ENCODE measurements at regions not wholly inside any gene's neighbourhood (a gene's known extent, or its start where the extent isn't known, plus 50 kb on each side); places are given as distances from the start of the nearest gene placed in this dataset.

DNA sequence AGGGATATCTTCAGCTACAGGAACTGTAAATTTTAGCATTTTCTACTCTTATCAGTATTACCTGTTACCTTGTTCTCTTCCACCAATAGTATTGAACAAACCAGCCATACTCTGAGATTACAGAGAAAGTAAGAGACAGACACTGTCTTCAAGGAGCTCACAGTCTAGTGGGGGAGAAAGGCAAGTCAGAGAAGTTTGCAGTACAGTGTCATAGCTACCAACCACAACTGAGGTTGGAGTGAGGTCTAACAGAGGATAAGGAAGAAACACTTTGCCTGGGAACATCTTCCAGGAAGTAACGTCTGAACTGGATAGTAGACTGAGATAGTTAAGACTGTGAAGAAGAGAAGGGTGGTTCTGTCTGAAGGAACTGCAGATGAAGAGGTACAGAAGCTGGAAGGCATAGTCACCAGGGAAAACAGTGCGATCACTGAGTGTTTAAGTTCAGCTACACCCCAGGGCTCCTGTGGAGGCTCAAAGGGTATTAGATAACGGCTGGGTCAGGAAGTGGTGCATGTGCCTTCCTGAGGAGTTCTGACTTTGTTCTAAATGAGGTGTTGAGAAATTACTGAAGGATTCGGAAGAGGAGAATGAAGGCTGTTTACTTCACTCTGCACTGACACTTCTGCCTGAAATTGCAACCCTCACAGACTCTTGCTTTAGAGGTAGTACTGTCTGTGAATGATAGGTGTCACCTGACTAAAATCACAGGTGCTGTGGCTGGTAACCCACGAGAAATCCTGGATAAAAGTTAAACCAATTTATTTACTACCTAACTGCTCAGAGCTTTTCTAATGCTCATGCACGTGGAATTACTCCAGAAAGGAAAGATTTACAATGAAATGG, 841.6 kb downstream of the MAT2B start:
- no peak for TF ChIP-seq EZH2 (IDR thresholded peaks at IDR 0.05; ENCODE audit: borderline replicate concordance, low read length)
- TF ChIP-seq, protein P1, sequence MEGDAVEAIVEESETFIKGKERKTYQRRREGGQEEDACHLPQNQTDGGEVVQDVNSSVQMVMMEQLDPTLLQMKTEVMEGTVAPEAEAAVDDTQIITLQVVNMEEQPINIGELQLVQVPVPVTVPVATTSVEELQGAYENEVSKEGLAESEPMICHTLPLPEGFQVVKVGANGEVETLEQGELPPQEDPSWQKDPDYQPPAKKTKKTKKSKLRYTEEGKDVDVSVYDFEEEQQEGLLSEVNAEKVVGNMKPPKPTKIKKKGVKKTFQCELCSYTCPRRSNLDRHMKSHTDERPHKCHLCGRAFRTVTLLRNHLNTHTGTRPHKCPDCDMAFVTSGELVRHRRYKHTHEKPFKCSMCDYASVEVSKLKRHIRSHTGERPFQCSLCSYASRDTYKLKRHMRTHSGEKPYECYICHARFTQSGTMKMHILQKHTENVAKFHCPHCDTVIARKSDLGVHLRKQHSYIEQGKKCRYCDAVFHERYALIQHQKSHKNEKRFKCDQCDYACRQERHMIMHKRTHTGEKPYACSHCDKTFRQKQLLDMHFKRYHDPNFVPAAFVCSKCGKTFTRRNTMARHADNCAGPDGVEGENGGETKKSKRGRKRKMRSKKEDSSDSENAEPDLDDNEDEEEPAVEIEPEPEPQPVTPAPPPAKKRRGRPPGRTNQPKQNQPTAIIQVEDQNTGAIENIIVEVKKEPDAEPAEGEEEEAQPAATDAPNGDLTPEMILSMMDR (IDR thresholded peaks at IDR 0.05; ENCODE audit: low read length) = no peak
